ENCODE measurements at regions not wholly inside any gene's neighbourhood (a gene's known extent, or its start where the extent isn't known, plus 50 kb on each side); places are given as distances from the start of the nearest gene placed in this dataset.

- CTCF ChIA-PET = interaction anchor here (0.6 to 2.4 kb wide), 5 partner anchors 11 to 546 kb away, joined by 3 to 19 read pairs (median 5); no protein-coding TSS in a partner anchor
- Mint-ChIP-seq H3K27ac (ENCODE audit: unreplicated experiment) (no peak overlapping the region), H3K4me3 (ENCODE audit: low read depth, unreplicated experiment) (no peak overlapping the region), H3K27me3 (ENCODE audit: unreplicated experiment) (no peaks in the 10 kb centered on the region), H3K36me3 (ENCODE audit: insufficient read depth, unreplicated experiment) (peaks cover 5% of the 10 kb centered on the region), H3K4me1 (ENCODE audit: low read depth, unreplicated experiment) (peaks cover 60% of the 10 kb centered on the region), H3K9me3 (ENCODE audit: low read depth, unreplicated experiment) (no peaks in the 10 kb centered on the region)
- intact Hi-C loops (cut with micrococcal nuclease; ENCODE audit: unreplicated experiment) = loop anchor here (1.0 to 5.0 kb wide), 3 partner anchors 547 to 1105 kb away; no protein-coding TSS in a partner anchor
- no TSS peak for BruUV-seq (replicated peaks)
- TF ChIP-seq CTCF (IDR thresholded peaks at IDR 0.05; ENCODE audit: unreplicated experiment) = peak; percentile 47
- no peak for DNase-seq
These were observed 166.9 kb upstream of the LRIG3 start for GRCh38 chr12:59087077-59087673.

GRCh38 chr12:59086126-59086525, 165.8 kb upstream of the LRIG3 start:
- CTCF ChIA-PET = interaction anchor here (1.3 to 2.4 kb wide), 3 partner anchors 10 to 545 kb away, joined by 3 to 19 read pairs (median 6); no protein-coding TSS in a partner anchor
- Mint-ChIP-seq H3K27me3 (ENCODE audit: unreplicated experiment) (no peaks in the 10 kb centered on the region), H3K4me3 (ENCODE audit: low read depth, unreplicated experiment) (peak overlapping the region; percentile 22), H3K27ac (ENCODE audit: unreplicated experiment) (peak overlapping the region; percentile 62), H3K36me3 (ENCODE audit: insufficient read depth, unreplicated experiment) (peaks cover 5% of the 10 kb centered on the region), H3K4me1 (ENCODE audit: low read depth, unreplicated experiment) (peaks cover 68% of the 10 kb centered on the region), H3K9me3 (ENCODE audit: low read depth, unreplicated experiment) (no peaks in the 10 kb centered on the region)
- no peak for DNase-seq
- no peak for TF ChIP-seq CTCF (IDR thresholded peaks at IDR 0.05; ENCODE audit: unreplicated experiment)
- BruUV-seq (replicated peaks) = no TSS peak
- intact Hi-C loops (cut with micrococcal nuclease; ENCODE audit: unreplicated experiment) = loop anchor here (2.0 to 5.0 kb wide), 2 partner anchors 739 to 1104 kb away; no protein-coding TSS in a partner anchor

DNA sequence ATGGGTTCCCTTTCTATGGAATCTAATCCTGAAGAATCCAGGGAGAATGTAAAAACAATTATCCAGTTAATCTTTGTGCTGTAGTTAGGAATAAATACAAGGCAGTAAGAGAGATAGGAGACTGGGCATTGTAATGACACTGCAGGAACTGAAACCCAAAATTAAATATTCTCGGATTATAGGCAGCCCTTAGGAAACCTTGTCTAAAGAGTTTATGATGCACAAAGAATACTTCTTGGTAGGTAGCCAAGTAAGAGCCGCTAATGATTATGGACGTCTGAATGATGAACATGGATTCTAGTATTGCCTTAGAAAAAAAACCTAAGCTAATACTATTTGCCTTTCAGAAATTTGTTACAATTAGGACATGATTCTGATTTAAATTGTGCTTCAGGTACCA, 165.4 kb upstream of the LRIG3 start:
- DNase-seq = no peak
- H3K36me3 Mint-ChIP-seq (ENCODE audit: insufficient read depth, unreplicated experiment) = peaks cover 5% of the 10 kb centered on the region
- no peaks in the 10 kb centered on the region for H3K27me3 Mint-ChIP-seq (ENCODE audit: unreplicated experiment)
- no peak for TF ChIP-seq CTCF (IDR thresholded peaks at IDR 0.05; ENCODE audit: unreplicated experiment)
- CTCF ChIA-PET = interaction anchor here (0.6 to 2.3 kb wide), 7 partner anchors 10 to 545 kb away, joined by 3 to 9 read pairs (median 4); no protein-coding TSS in a partner anchor
- no TSS peak for BruUV-seq (replicated peaks)
- H3K4me3 Mint-ChIP-seq (ENCODE audit: low read depth, unreplicated experiment) = peak overlapping the region; percentile 35
- no peaks in the 10 kb centered on the region for H3K9me3 Mint-ChIP-seq (ENCODE audit: low read depth, unreplicated experiment)
- intact Hi-C loops (cut with micrococcal nuclease; ENCODE audit: unreplicated experiment) = loop anchor here (2.0 to 5.0 kb wide), 2 partner anchors 739 to 1103 kb away; no protein-coding TSS in a partner anchor
- peak overlapping the region; percentile 62 for H3K27ac Mint-ChIP-seq (ENCODE audit: unreplicated experiment)
- peaks cover 68% of the 10 kb centered on the region for H3K4me1 Mint-ChIP-seq (ENCODE audit: low read depth, unreplicated experiment)

DNA sequence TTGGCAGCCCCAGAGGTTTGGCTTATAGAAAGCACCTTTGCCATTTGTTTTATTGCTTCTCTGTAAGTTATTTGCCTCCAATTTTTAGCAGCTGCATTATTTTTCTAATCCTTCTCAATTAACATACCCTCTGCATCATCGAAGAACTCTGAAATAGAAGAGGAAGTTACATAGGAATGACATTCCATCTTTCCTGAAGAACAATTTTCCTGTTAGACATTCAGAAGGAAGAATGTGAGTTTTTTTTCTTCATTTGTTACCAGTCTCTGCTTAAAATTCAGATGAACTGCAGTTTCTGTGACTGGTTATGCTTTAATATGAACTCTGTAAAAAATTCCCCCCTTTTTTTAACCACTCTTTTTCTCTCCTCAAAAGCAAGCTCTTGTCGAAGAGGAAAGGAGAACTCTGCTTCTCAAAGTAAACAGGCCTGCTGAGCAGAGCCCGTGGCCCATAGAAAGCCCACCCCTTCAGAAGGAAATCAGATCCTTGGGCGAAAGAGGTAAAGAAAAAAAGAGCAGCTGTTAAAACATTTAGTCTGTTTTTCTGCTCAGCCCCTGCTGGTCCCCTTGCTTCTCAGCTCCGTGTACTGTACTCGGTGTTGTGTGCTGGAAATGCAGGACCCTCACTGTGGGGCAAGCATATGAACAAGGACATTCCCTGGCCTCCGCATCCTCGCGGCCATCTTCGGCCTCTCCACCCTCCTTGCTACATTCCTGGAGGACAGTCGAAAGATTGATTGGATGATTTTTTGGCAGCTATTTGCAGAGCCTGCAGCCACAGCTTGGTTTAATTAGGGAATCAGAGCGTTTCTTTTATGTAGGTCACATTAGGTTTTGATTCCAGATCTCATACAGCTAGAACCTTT, 164.4 kb upstream of the LRIG3 start:
- TF ChIP-seq CTCF (IDR thresholded peaks at IDR 0.05; ENCODE audit: unreplicated experiment) = no peak
- DNase-seq = no peak
- peaks cover 5% of the 10 kb centered on the region for H3K36me3 Mint-ChIP-seq (ENCODE audit: insufficient read depth, unreplicated experiment)
- intact Hi-C loops (cut with micrococcal nuclease; ENCODE audit: unreplicated experiment) = loop anchor here (5.0 kb wide), 1 partner anchor 1102 kb away; no protein-coding TSS in a partner anchor
- H3K4me1 Mint-ChIP-seq (ENCODE audit: low read depth, unreplicated experiment) = peaks cover 77% of the 10 kb centered on the region
- BruUV-seq (replicated peaks) = no TSS peak
- H3K4me3 Mint-ChIP-seq (ENCODE audit: low read depth, unreplicated experiment) = peak overlapping the region; percentile 35
- no peaks in the 10 kb centered on the region for H3K27me3 Mint-ChIP-seq (ENCODE audit: unreplicated experiment)
- H3K27ac Mint-ChIP-seq (ENCODE audit: unreplicated experiment) = peak overlapping the region; percentile 62
- H3K9me3 Mint-ChIP-seq (ENCODE audit: low read depth, unreplicated experiment) = no peaks in the 10 kb centered on the region
- CTCF ChIA-PET = interaction anchor here (0.6 to 2.3 kb wide), 9 partner anchors 16 to 544 kb away, joined by 3 to 9 read pairs (median 4); no protein-coding TSS in a partner anchor

Data from Calu3 (cell line).